ENCODE measurements at regions not wholly inside any gene's neighbourhood (a gene's known extent, or its start where the extent isn't known, plus 50 kb on each side); places are given as distances from the start of the nearest gene placed in this dataset.

GRCh38 chr5:40413743-40414142 is 266.0 kb upstream of the PTGER4 start:
- no peak for TF ChIP-seq CTCF (IDR thresholded peaks at IDR 0.05)
- TF ChIP-seq POLR2A (IDR thresholded peaks at IDR 0.05), result no peak

All from heart left ventricle (tissue), 13 donors.